Kidney (tissue), 13 donors: ENCODE measurements at regions not wholly inside any gene's neighbourhood (a gene's known extent, or its start where the extent isn't known, plus 50 kb on each side); places are given as distances from the start of the nearest gene placed in this dataset.

Experiments
- DNase-seq, 5 donors: peaks; one replicate each; pipeline ENCODE4 v3.0.0-alpha.2; 2013 to 2020
- FAIRE-seq: peaks from 2 replicates; lab custom pipeline; 2012; peaks lifted over from hg19 to GRCh38; lab: Jason Lieb, UNC
- H3K27ac ChIP-seq, 2 donors: one replicate each; pipeline ENCODE4 v1.7.0; 2013; ENCODE audit warnings: low read depth in 2 of 2, low read length in 2 of 2, inconsistent platforms in 1 of 2
- H3K27me3 ChIP-seq: one replicate; pipeline ENCODE4 v1.7.1; 2013; ENCODE audit warnings: low read length, inconsistent platforms; ENCODE audit not compliant: control insufficient read depth, insufficient read depth
- H3K36me3 ChIP-seq, 3 donors: one replicate each; pipeline versions ENCODE4 v1.7.0 to v1.7.1; 2013; ENCODE audit warnings: low read length in 3 of 3, control low read depth in 1 of 3, inconsistent platforms in 1 of 3; ENCODE audit not compliant: insufficient read depth in 3 of 3, control insufficient read depth in 2 of 3
- H3K4me1 ChIP-seq, 3 donors: one replicate each; pipeline versions ENCODE4 v1.7.0 to v1.7.1; 2013; ENCODE audit warnings: low read length in 3 of 3, inconsistent platforms in 1 of 3, low read depth in 1 of 3; ENCODE audit not compliant: control insufficient read depth in 2 of 3, insufficient read depth in 2 of 3
- H3K4me3 ChIP-seq, 3 donors: one replicate each; pipeline versions ENCODE4 v1.7.0 to v1.8.1; 2013; ENCODE audit warnings: low read length in 3 of 3, control low read depth in 1 of 3, inconsistent platforms in 1 of 3
- H3K9ac ChIP-seq, 3 donors: one replicate each; pipeline versions ENCODE4 v1.7.0 to v1.7.1; 2013; ENCODE audit warnings: low read length in 3 of 3, control low read depth in 1 of 3, inconsistent platforms in 1 of 3
- H3K9me3 ChIP-seq, 3 donors: one replicate each; pipeline versions ENCODE4 v1.7.0 to v1.7.1; 2013; ENCODE audit warnings: low read length in 3 of 3, control low read depth in 1 of 3, inconsistent platforms in 1 of 3; ENCODE audit not compliant: control insufficient read depth in 2 of 3, insufficient read depth in 1 of 3
- intact Hi-C: fragments of 100-400 bp; cut with DNase I; formaldehyde crosslinking; loops from one replicate; pipeline ENCODE4 v1.11.1; 2022
- TF ChIP-seq, protein P1 (sequence below): IDR thresholded peaks from 3 replicates; pipeline ENCODE4 v1.5.1; 2012; ENCODE audit warnings: mild to moderate bottlenecking, moderate library complexity, borderline replicate concordance; ENCODE audit not compliant: insufficient read depth; ENCODE audit errors: extremely low read depth
- donor health status: control.
- donor health status: control.
- donor health status: control.
- donor health status: control.
- donor health status: control.
- donor health status: DM: yes; HTN: yes; CAD: no.
- donor health status: Normal renal cell carcinoma (clear cell type).

DNA sequence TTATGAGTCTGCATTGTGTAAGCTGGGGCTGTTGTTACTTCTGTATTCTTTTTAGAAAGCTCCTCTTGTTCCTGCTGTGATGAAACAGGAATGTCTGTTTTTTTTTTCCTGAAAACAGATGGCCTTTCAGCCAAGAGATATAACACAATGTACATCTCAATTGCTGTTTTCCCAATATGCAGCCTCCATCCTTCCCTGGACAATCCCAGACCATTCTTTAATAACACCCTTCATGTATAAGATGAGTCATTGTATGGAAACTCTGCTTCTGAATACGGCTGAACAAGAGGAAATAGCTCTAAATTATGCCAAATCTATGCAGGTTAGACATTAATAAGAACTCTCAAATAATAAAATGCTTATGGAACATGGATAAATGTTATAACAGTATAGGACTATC, 60.2 kb upstream of the LRRC4C start:
- DNase-seq (no peak), FAIRE-seq (no peak)
- Histone ChIP-seq H3K36me3 (no peaks in the 10 kb centered on the region), H3K9ac (no peak overlapping the region), H3K4me1 (no peaks in the 10 kb centered on the region), H3K27ac (no peak overlapping the region), H3K9me3 (no peaks in the 10 kb centered on the region), H3K27me3 (no peaks in the 10 kb centered on the region), H3K4me3 (no peak overlapping the region)
- intact Hi-C loops, result no loop called here
- TF ChIP-seq, protein P1, sequence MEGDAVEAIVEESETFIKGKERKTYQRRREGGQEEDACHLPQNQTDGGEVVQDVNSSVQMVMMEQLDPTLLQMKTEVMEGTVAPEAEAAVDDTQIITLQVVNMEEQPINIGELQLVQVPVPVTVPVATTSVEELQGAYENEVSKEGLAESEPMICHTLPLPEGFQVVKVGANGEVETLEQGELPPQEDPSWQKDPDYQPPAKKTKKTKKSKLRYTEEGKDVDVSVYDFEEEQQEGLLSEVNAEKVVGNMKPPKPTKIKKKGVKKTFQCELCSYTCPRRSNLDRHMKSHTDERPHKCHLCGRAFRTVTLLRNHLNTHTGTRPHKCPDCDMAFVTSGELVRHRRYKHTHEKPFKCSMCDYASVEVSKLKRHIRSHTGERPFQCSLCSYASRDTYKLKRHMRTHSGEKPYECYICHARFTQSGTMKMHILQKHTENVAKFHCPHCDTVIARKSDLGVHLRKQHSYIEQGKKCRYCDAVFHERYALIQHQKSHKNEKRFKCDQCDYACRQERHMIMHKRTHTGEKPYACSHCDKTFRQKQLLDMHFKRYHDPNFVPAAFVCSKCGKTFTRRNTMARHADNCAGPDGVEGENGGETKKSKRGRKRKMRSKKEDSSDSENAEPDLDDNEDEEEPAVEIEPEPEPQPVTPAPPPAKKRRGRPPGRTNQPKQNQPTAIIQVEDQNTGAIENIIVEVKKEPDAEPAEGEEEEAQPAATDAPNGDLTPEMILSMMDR, result no peak

DNA sequence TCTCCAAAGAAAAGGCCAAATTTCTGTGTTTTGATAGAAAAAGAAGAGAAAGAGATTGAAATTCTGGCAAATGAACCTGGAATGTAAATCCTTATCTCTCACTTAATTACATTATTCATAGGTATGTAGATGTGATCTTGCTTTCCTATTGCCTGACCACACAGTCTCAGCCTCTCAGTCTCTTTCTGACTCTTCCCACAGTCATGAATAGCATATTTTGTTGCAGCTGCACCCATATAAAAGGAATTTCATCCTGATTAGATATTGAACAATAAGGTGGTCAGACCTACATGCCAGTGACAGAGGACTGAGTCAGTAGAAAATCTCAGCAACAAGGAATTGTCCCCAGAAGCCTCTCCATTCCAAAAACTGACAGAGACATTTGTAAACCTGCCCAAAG, 62.9 kb upstream of the LRRC4C start:
- Histone ChIP-seq H3K36me3 (no peaks in the 10 kb centered on the region), H3K9me3 (no peaks in the 10 kb centered on the region), H3K27ac (no peak overlapping the region), H3K4me3 (no peak overlapping the region), H3K9ac (no peak overlapping the region), H3K4me1 (no peaks in the 10 kb centered on the region), H3K27me3 (no peaks in the 10 kb centered on the region)
- intact Hi-C loops, result no loop called here
- TF ChIP-seq, protein P1, result no peak
- FAIRE-seq (no peak), DNase-seq (no peak)

DNA sequence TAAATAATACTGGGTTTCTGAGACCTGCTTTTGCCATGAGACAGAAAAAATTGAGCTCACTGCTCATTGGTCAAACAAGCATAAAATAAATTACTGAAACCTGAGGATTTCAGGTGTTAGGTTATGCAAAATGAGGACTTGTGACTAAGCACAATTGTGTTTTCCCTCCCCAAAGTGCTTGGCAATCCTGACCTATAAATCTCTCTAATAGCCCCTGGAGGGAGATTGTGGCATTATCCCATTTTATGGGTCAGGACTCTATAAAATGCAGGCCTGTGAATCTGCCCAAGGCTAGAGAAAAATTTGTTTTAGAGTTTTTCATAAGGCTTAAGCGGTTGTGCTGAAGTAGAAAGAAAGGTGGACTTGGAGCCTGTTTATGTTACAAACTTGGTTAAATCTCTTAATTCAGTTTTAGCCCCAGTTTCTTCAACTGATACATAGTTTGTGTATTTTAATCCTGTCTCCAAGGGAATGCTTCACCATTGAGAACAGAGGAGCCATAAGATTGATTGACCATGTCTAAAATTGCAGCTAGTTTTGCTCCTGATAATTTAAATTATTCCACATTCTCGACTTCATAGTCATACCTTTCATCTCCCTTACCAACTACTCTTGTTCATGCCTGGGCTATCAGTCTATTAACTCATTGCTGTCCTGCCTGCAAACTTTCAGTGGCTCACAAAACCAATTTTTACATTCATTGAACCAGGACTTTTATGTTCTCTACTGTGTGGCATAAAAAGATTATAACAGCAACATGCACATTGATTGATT, 63.6 kb upstream of the LRRC4C start:
- H3K27me3 ChIP-seq, result no peaks in the 10 kb centered on the region
- H3K9me3 ChIP-seq, result no peaks in the 10 kb centered on the region
- TF ChIP-seq, protein P1, result no peak
- intact Hi-C loops, result no loop called here
- no peak overlapping the region for H3K9ac ChIP-seq
- no peak overlapping the region for H3K27ac ChIP-seq
- no peaks in the 10 kb centered on the region for H3K4me1 ChIP-seq
- DNase-seq (no peak), FAIRE-seq (no peak)
- no peaks in the 10 kb centered on the region for H3K36me3 ChIP-seq
- H3K4me3 ChIP-seq, result no peak overlapping the region

DNA sequence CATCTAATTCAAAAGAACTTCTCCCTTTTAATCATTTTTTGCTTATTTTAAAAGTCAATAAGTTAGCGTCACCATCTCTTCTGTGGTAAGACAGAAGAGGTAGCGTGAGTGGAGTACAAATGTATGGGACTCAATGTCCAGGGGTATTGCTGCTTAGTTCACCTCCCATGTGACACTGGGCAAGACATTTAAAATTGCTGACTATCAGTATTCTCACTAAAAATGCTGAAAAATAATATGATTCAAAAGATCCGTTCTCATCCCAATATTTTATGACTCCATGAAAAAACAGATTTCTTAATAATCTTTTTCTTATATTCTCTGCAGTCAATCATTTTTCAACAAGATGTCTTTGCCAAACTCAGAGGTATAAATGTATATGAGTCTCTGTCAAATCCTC, 68.1 kb upstream of the LRRC4C start:
- Histone ChIP-seq H3K27me3 (no peaks in the 10 kb centered on the region), H3K4me1 (no peaks in the 10 kb centered on the region), H3K4me3 (no peak overlapping the region), H3K9me3 (no peaks in the 10 kb centered on the region), H3K27ac (no peak overlapping the region), H3K9ac (no peak overlapping the region), H3K36me3 (no peaks in the 10 kb centered on the region)
- DNase-seq (no peak), FAIRE-seq (no peak)
- TF ChIP-seq, protein P1, result no peak
- intact Hi-C loops, result no loop called here
